GM23338 (cell line): ENCODE measurements at regions not wholly inside any gene's neighbourhood (a gene's known extent, or its start where the extent isn't known, plus 50 kb on each side); places are given as distances from the start of the nearest gene placed in this dataset.

Source experiments
- ATAC-seq: fragments of 200-7000 bp; cut with Tn5 transposase; 3 replicates; pipeline ENCODE4 v1.9.1; 2020
- DNase-seq: peaks from one replicate; pipeline ENCODE4 v3.0.0-alpha.2; 2015; ENCODE audit warnings: low spot score
- H2AFZ ChIP-seq: fragments of 200-600 bp; sonication (generic); 2 replicates; pipeline ENCODE4 v1.8.0; 2016; ENCODE audit warnings: antibody characterized with exemption, mild to moderate bottlenecking, moderate library complexity
- H3F3A ChIP-seq: fragments of 200-600 bp; sonication (generic); replicated peaks from 2 replicates; pipeline ENCODE4 v1.8.0; 2017; ENCODE audit warnings: antibody characterized with exemption, mixed run types, low read depth
- H3K27ac ChIP-seq: fragments of 200-600 bp; sonication (generic); 2 replicates; pipeline ENCODE4 v1.6.1; 2016; ENCODE audit warnings: low read depth
- H3K27me3 ChIP-seq: fragments of 200-600 bp; sonication (generic); 2 replicates; pipeline ENCODE4 v1.8.0; 2016; ENCODE audit warnings: mild to moderate bottlenecking, mixed run types, moderate library complexity; ENCODE audit not compliant: insufficient read depth
- H3K36me3 ChIP-seq: fragments of 200-600 bp; sonication (generic); 2 replicates; pipeline ENCODE4 v1.8.0; 2016; ENCODE audit warnings: mild to moderate bottlenecking; ENCODE audit not compliant: insufficient read depth
- H3K4me1 ChIP-seq: fragments of 200-600 bp; sonication (generic); 2 replicates; pipeline ENCODE4 v1.8.0; 2016; ENCODE audit warnings: mild to moderate bottlenecking, moderate library complexity; ENCODE audit not compliant: insufficient read depth
- H3K4me2 ChIP-seq: fragments of 200-600 bp; sonication (generic); 2 replicates; pipeline ENCODE4 v1.7.1; 2017; ENCODE audit warnings: mixed run types
- H3K4me3 ChIP-seq: fragments of 200-600 bp; sonication (generic); 2 replicates; pipeline ENCODE4 v1.6.1; 2016; ENCODE audit warnings: mixed run types
- H3K79me2 ChIP-seq: fragments of 200-600 bp; sonication (generic); replicated peaks from 2 replicates; pipeline ENCODE4 v1.8.0; 2017; ENCODE audit warnings: mild to moderate bottlenecking; ENCODE audit not compliant: insufficient read depth
- H3K9me2 ChIP-seq: fragments of 200-600 bp; sonication (generic); 2 replicates; pipeline ENCODE4 v1.8.0; 2017; ENCODE audit not compliant: insufficient read depth
- H4K20me1 ChIP-seq: fragments of 200-600 bp; sonication (generic); replicated peaks from 2 replicates; pipeline ENCODE4 v1.8.0; 2017; ENCODE audit warnings: mild to moderate bottlenecking; ENCODE audit not compliant: insufficient read depth
- H3K27ac Mint-ChIP-seq: 2 replicates; pipeline ENCODE4 v1.8.0; 2020; ENCODE audit warnings: inconsistent platforms, mild to moderate bottlenecking, moderate library complexity, mixed read lengths
- H3K27me3 Mint-ChIP-seq: 3 replicates; pipeline ENCODE4 v1.8.0; 2022; ENCODE audit warnings: low read depth, mild to moderate bottlenecking, moderate library complexity, mixed read lengths, inconsistent platforms; ENCODE audit not compliant: insufficient read depth, poor library complexity
- H3K36me3 Mint-ChIP-seq: 3 replicates; pipeline ENCODE4 v1.8.0; 2021; ENCODE audit warnings: low read depth, mild to moderate bottlenecking, inconsistent platforms, moderate library complexity, mixed read lengths
- H3K4me1 Mint-ChIP-seq: 3 replicates; pipeline ENCODE4 v1.8.0; 2020; ENCODE audit warnings: mild to moderate bottlenecking, inconsistent platforms, mixed read lengths
- H3K4me3 Mint-ChIP-seq: 3 replicates; pipeline ENCODE4 v1.8.0; 2021; ENCODE audit warnings: moderate library complexity, mild to moderate bottlenecking, inconsistent platforms, mixed read lengths
- H3K9me3 Mint-ChIP-seq: 3 replicates; pipeline ENCODE4 v1.8.0; 2020; ENCODE audit warnings: moderate library complexity, mild to moderate bottlenecking, inconsistent platforms, mixed read lengths
- CREB1 ChIP-seq: fragments of 250-450 bp; sonication (Bioruptor Pico); IDR thresholded peaks from 2 replicates; pipeline ENCODE4 v1.5.0; 2020; ENCODE audit warnings: low read depth, mild to moderate bottlenecking, moderate library complexity
- EZH2 ChIP-seq: fragments of 200-600 bp; sonication (generic); IDR thresholded peaks from one replicate; pipeline ENCODE4 v1.8.0; 2017; ENCODE audit warnings: antibody characterized with exemption, mild to moderate bottlenecking, low read depth; ENCODE audit not compliant: unreplicated experiment
- EZH2phosphoT487 ChIP-seq: fragments of 200-600 bp; sonication (generic); IDR thresholded peaks from one replicate; pipeline ENCODE4 v1.8.1; 2018; ENCODE audit warnings: antibody characterized with exemption; ENCODE audit not compliant: unreplicated experiment
- JUNB ChIP-seq: IDR thresholded peaks from one replicate; pipeline ENCODE4 v1.6.1; 2016; ENCODE audit warnings: antibody characterized with exemption; ENCODE audit not compliant: unreplicated experiment
- NANOG ChIP-seq: IDR thresholded peaks from 2 replicates; pipeline ENCODE4 v1.6.1; 2016; ENCODE audit warnings: antibody characterized with exemption, borderline replicate concordance
- POLR2AphosphoS5 ChIP-seq: IDR thresholded peaks from 2 replicates; pipeline ENCODE4 v1.6.1; 2016; ENCODE audit warnings: antibody characterized with exemption, low read depth
- STAT1 ChIP-seq: IDR thresholded peaks from one replicate; pipeline ENCODE4 v1.6.1; 2016; ENCODE audit warnings: antibody characterized with exemption; ENCODE audit not compliant: unreplicated experiment
- ZNF114 ChIP-seq: fragments of 250-450 bp; sonication (Bioruptor Pico); IDR thresholded peaks from 2 replicates; pipeline ENCODE4 v1.5.0; 2020; ENCODE audit warnings: mild to moderate bottlenecking, moderate library complexity
- ZNF331 ChIP-seq: fragments of 250-450 bp; sonication (Bioruptor Pico); IDR thresholded peaks from 2 replicates; pipeline ENCODE4 v1.5.0; 2020; ENCODE audit warnings: low read depth, mild to moderate bottlenecking, moderate library complexity
- TF ChIP-seq, protein P1 (sequence below), 2 experiments: fragments of 200-600 bp in 1 of 2; sonication (generic) in 1 of 2; conservative IDR thresholded peaks; 2 replicates each; pipeline versions ENCODE4 v1.5.1 to v1.6.1; 2016 to 2017; ENCODE audit warnings: antibody characterized with exemption in 2 of 2, low read depth in 2 of 2, mild to moderate bottlenecking in 2 of 2, moderate library complexity in 1 of 2
- TF ChIP-seq, protein P2 (sequence below): fragments of 250-450 bp; sonication (Bioruptor Pico); IDR thresholded peaks from 2 replicates; pipeline ENCODE4 v1.5.0; 2020; ENCODE audit warnings: mild to moderate bottlenecking, moderate library complexity
- TF ChIP-seq, protein P3 (sequence below): IDR thresholded peaks from 2 replicates; pipeline ENCODE4 v1.6.1; 2016; ENCODE audit warnings: antibody characterized with exemption

DNA sequence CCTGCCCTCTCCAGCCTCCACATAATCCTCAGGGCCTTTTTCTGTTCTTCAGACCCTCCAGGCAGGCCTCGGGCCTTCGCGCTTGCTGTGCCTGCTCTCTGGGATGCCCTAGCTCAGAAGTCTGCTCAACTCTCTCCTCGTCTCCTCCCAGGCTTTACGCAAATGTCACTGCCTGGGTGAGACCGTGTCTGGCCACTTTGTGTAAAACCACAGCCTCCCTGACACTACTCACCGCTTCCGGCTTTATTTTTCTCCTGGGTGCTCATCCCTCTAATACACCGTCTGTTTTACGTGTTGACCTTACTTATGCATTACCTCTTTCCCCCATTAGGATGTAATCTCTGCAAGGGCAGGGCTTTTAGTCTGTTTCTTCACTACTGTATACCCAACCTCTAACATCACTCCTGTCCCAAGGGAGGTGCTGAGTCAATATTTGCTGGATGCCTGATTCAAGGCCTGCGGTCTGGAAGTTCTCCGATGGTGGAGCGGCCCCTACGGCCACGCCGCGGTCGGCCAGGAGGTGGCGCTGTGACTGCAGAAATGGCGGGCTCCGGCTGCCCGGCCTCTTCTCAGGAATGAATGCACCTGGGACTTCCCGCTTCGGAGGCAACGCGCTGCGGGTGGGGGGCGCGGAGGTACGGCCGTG lies 58.2 kb upstream of the THY1 start:
- Mint-ChIP-seq H3K27ac (peak overlapping the region; percentile 5; the same call in 1 of the 2 replicates), H3K9me3 (no peaks in the 10 kb centered on the region), H3K4me3 (peak overlapping the region; percentile 47; the same call in 2 of the 3 replicates), H3K27me3 (peaks cover 28% of the 10 kb centered on the region), H3K4me1 (peaks cover 31% of the 10 kb centered on the region), H3K36me3 (no peaks in the 10 kb centered on the region; the same call in 2 of the 3 replicates)
- Histone ChIP-seq H4K20me1 (no peaks in the 10 kb centered on the region), H3K4me1 (no peaks in the 10 kb centered on the region; the same call in 1 of the 2 replicates), H3K4me3 (peak overlapping the region; percentile 53), H3F3A (no peaks in the 10 kb centered on the region), H3K4me2 (peak overlapping the region; percentile 80), H3K36me3 (no peaks in the 10 kb centered on the region), H3K27ac (no peak overlapping the region), H2AFZ (peak overlapping the region; percentile 96), H3K79me2 (no peaks in the 10 kb centered on the region), H3K27me3 (no peaks in the 10 kb centered on the region), H3K9me2 (no peaks in the 10 kb centered on the region)
- peak; percentile 79 for ATAC-seq
- DNase-seq = peak; percentile 86
- TF ChIP-seq, protein P1, sequence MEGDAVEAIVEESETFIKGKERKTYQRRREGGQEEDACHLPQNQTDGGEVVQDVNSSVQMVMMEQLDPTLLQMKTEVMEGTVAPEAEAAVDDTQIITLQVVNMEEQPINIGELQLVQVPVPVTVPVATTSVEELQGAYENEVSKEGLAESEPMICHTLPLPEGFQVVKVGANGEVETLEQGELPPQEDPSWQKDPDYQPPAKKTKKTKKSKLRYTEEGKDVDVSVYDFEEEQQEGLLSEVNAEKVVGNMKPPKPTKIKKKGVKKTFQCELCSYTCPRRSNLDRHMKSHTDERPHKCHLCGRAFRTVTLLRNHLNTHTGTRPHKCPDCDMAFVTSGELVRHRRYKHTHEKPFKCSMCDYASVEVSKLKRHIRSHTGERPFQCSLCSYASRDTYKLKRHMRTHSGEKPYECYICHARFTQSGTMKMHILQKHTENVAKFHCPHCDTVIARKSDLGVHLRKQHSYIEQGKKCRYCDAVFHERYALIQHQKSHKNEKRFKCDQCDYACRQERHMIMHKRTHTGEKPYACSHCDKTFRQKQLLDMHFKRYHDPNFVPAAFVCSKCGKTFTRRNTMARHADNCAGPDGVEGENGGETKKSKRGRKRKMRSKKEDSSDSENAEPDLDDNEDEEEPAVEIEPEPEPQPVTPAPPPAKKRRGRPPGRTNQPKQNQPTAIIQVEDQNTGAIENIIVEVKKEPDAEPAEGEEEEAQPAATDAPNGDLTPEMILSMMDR (conservative IDR thresholded peaks at IDR 0.05; ENCODE audit: low read depth in 2 of 2) = peak; percentile 94 to 96
- TF ChIP-seq ZNF331 = no peak

DNA sequence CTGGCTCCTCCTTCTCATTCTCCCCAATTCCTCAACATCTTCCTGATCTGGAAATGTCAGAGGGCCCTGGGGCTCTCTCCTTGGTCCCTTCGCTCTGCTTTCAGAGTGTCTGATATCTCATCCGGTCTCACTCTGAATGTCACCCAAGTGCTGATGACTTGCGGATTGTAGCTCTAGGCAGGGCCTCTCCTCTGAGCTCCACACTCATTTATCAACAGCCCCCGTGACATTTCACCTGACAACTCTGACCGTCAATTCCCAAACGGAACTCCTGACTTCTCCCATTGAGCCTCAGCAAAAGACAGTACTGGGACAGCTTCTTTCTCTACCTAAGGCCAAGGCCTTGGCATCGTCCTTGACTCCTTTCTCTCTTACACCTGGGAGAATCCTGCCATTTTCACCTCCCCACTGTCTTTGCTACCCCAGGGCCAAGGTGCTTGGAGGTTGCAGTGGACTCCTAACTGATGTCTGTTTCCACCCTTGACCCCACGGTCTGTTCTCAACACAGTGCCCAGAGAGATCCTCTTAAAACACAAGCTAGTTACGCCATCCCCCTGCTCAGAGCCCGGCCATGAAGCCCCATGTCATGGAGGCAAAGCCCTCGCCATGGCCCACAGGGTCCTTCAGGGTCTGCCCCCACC lies 57.5 kb upstream of the THY1 start:
- H3K4me1 ChIP-seq = no peaks in the 10 kb centered on the region; the same call in 1 of the 2 replicates
- Mint-ChIP-seq H3K27ac (no peak overlapping the region), H3K9me3 (no peaks in the 10 kb centered on the region), H3K27me3 (peaks cover 28% of the 10 kb centered on the region), H3K4me3 (no peak overlapping the region; the same call in 2 of the 3 replicates), H3K36me3 (no peaks in the 10 kb centered on the region; the same call in 2 of the 3 replicates), H3K4me1 (peaks cover 29% of the 10 kb centered on the region)
- H3K27me3 ChIP-seq = no peaks in the 10 kb centered on the region
- H3K9me2 ChIP-seq = no peaks in the 10 kb centered on the region
- no peak for DNase-seq
- H3K36me3 ChIP-seq = no peaks in the 10 kb centered on the region
- H4K20me1 ChIP-seq = no peaks in the 10 kb centered on the region
- H3K4me2 ChIP-seq = no peak overlapping the region
- no peaks in the 10 kb centered on the region for H3K79me2 ChIP-seq
- ATAC-seq = no peak
- H3F3A ChIP-seq = no peaks in the 10 kb centered on the region
- no peak overlapping the region for H3K4me3 ChIP-seq
- no peak overlapping the region for H2AFZ ChIP-seq
- H3K27ac ChIP-seq = no peak overlapping the region
- TF ChIP-seq JUNB (no peak), EZH2phosphoT487 (no peak), POLR2AphosphoS5 (no peak), EZH2 (no peak), ZNF331 (no peak), NANOG (no peak), CREB1 (no peak), ZNF114 (CRISPR knock-in tag) (no peak), STAT1 (no peak)
- TF ChIP-seq, protein P2, sequence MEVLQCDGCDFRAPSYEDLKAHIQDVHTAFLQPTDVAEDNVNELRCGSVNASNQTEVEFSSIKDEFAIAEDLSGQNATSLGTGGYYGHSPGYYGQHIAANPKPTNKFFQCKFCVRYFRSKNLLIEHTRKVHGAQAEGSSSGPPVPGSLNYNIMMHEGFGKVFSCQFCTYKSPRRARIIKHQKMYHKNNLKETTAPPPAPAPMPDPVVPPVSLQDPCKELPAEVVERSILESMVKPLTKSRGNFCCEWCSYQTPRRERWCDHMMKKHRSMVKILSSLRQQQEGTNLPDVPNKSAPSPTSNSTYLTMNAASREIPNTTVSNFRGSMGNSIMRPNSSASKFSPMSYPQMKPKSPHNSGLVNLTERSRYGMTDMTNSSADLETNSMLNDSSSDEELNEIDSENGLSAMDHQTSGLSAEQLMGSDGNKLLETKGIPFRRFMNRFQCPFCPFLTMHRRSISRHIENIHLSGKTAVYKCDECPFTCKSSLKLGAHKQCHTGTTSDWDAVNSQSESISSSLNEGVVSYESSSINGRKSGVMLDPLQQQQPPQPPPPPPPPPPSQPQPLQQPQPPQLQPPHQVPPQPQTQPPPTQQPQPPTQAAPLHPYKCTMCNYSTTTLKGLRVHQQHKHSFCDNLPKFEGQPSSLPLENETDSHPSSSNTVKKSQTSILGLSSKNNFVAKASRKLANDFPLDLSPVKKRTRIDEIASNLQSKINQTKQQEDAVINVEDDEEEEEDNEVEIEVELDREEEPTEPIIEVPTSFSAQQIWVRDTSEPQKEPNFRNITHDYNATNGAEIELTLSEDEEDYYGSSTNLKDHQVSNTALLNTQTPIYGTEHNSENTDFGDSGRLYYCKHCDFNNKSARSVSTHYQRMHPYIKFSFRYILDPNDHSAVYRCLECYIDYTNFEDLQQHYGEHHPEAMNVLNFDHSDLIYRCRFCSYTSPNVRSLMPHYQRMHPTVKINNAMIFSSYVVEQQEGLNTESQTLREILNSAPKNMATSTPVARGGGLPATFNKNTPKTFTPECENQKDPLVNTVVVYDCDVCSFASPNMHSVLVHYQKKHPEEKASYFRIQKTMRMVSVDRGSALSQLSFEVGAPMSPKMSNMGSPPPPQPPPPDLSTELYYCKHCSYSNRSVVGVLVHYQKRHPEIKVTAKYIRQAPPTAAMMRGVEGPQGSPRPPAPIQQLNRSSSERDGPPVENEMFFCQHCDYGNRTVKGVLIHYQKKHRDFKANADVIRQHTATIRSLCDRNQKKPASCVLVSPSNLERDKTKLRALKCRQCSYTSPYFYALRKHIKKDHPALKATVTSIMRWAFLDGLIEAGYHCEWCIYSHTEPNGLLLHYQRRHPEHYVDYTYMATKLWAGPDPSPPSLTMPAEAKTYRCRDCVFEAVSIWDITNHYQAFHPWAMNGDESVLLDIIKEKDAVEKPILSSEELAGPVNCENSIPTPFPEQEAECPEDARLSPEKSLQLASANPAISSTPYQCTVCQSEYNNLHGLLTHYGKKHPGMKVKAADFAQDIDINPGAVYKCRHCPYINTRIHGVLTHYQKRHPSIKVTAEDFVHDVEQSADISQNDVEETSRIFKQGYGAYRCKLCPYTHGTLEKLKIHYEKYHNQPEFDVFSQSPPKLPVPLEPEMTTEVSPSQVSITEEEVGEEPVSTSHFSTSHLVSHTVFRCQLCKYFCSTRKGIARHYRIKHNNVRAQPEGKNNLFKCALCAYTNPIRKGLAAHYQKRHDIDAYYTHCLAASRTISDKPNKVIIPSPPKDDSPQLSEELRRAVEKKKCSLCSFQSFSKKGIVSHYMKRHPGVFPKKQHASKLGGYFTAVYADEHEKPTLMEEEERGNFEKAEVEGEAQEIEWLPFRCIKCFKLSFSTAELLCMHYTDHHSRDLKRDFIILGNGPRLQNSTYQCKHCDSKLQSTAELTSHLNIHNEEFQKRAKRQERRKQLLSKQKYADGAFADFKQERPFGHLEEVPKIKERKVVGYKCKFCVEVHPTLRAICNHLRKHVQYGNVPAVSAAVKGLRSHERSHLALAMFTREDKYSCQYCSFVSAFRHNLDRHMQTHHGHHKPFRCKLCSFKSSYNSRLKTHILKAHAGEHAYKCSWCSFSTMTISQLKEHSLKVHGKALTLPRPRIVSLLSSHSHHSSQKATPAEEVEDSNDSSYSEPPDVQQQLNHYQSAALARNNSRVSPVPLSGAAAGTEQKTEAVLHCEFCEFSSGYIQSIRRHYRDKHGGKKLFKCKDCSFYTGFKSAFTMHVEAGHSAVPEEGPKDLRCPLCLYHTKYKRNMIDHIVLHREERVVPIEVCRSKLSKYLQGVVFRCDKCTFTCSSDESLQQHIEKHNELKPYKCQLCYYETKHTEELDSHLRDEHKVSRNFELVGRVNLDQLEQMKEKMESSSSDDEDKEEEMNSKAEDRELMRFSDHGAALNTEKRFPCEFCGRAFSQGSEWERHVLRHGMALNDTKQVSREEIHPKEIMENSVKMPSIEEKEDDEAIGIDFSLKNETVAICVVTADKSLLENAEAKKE (CRISPR knock-in tag) = no peak
- TF ChIP-seq, protein P3, sequence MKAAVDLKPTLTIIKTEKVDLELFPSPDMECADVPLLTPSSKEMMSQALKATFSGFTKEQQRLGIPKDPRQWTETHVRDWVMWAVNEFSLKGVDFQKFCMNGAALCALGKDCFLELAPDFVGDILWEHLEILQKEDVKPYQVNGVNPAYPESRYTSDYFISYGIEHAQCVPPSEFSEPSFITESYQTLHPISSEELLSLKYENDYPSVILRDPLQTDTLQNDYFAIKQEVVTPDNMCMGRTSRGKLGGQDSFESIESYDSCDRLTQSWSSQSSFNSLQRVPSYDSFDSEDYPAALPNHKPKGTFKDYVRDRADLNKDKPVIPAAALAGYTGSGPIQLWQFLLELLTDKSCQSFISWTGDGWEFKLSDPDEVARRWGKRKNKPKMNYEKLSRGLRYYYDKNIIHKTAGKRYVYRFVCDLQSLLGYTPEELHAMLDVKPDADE = no peak
